ENCODE measurements at regions not wholly inside any gene's neighbourhood (a gene's known extent, or its start where the extent isn't known, plus 50 kb on each side); places are given as distances from the start of the nearest gene placed in this dataset.

DNA sequence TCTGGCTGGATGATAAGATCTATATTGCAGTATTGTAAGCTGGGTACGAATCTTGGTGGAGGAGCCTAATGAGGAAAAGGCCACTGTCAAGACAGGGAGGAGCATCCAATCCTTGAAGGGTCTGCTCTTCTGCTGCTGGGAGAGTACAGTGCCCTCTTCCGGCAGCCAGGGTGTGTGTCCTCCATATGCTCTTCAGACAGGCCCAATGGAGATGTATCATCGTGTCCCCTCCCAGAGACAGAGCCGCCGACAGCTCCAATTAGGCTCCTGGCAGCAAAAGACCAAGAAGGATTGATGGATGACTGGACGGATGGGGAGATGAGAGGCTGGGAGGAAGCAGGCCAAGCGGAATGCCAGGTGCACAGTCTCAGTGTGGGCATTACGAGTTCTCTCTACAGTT, 51.6 kb upstream of the PIWIL1 start:
- DNase-seq (ENCODE audit: insufficient read length, low spot score), result no peak
- TF ChIP-seq TAF1 (IDR thresholded peaks at IDR 0.05; ENCODE audit: low read depth, low read length) (no peak), PAX5 (IDR thresholded peaks at IDR 0.05; ENCODE audit: insufficient read depth, low read length, severe bottlenecking) (no peak), POLR2AphosphoS5 (IDR thresholded peaks at IDR 0.05; ENCODE audit: low read depth, low read length) (no peak), SPI1 (IDR thresholded peaks at IDR 0.05; ENCODE audit: low read depth, low read length) (no peak), POLR2A (IDR thresholded peaks at IDR 0.05; ENCODE audit: low read depth, low read length) (no peak), POU2F2 (IDR thresholded peaks at IDR 0.05; ENCODE audit: low read depth, low read length) (no peak)
- FAIRE-seq, result no peak

DNA sequence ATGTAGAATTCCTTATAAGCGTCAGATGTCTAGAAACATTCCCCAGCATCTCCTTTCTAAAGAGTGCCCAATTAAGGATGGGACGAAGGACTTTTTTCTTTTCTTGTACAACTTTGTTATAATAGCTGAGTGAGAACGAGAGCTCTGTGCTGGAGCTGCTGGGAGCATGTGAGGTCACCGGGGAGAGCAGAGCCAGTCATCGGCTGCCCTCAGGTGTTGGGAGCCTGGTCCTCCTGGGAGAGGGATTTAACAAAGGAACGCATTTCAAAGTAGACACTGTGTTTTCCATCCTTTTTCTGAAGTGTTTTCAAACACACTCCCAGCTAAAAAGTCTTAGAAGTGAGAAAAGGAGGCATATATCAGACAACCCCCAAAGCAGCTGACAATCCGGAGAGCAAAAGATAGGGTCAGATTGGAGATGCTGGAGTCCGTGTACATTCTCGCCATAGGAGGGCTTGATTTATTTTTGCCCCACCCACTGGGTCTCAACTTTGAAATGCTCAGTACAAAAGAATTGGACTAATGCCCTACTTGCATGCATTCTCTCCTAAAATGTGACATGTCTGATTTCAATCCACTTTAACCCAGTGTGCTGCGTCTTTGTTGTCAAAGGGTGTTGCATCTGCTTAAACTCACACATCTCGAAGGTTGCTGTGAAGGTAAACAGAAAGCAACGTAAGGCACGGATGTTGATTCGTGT, 50.8 kb upstream of the PIWIL1 start:
- TF ChIP-seq TAF1 (IDR thresholded peaks at IDR 0.05; ENCODE audit: low read depth, low read length) (no peak), SPI1 (IDR thresholded peaks at IDR 0.05; ENCODE audit: low read depth, low read length) (no peak), PAX5 (IDR thresholded peaks at IDR 0.05; ENCODE audit: insufficient read depth, low read length, severe bottlenecking) (no peak), POLR2A (IDR thresholded peaks at IDR 0.05; ENCODE audit: low read depth, low read length) (no peak), POU2F2 (IDR thresholded peaks at IDR 0.05; ENCODE audit: low read depth, low read length) (no peak), POLR2AphosphoS5 (IDR thresholded peaks at IDR 0.05; ENCODE audit: low read depth, low read length) (no peak)
- DNase-seq (ENCODE audit: insufficient read length, low spot score), result no peak
- no peak for FAIRE-seq
